Activated CD4-positive, alpha-beta memory T cell treated with anti-CD3 and anti-CD28 coated beads, Interleukin-2, amount 10 ng/mL, durations not matched to agents 7 days and 5 days (primary cell): ENCODE measurements at regions not wholly inside any gene's neighbourhood (a gene's known extent, or its start where the extent isn't known, plus 50 kb on each side); places are given as distances from the start of the nearest gene placed in this dataset.

Source experiments
- CTCF ChIA-PET: fragments of 350-600 bp; sonication (Branson Sonifier 250); formaldehyde crosslinking; loops from one replicate; lab custom pipeline; 2021; ENCODE audit warnings: antibody characterized with exemption, inconsistent platforms; lab: Charles Lee
- POLR2A ChIA-PET: fragments of 350-600 bp; sonication (Branson Sonifier 250); formaldehyde crosslinking; loops from one replicate; lab custom pipeline; 2021; ENCODE audit warnings: antibody characterized with exemption; lab: Charles Lee
- DNase-seq: peaks from one replicate; pipeline ENCODE4 v3.0.0-alpha.2; 2020
- H3K27ac Mint-ChIP-seq: one replicate; pipeline ENCODE4 v1.8.0; 2021; ENCODE audit warnings: mild to moderate bottlenecking, mixed read lengths
- H3K27me3 Mint-ChIP-seq: one replicate; pipeline ENCODE4 v1.8.0; 2021; ENCODE audit warnings: mixed read lengths
- H3K36me3 Mint-ChIP-seq: one replicate; pipeline ENCODE4 v1.8.0; 2021; ENCODE audit warnings: low read depth, mixed read lengths
- H3K4me1 Mint-ChIP-seq: one replicate; pipeline ENCODE4 v1.8.0; 2021; ENCODE audit warnings: mixed read lengths
- H3K4me3 Mint-ChIP-seq: one replicate; pipeline ENCODE4 v1.8.0; 2021; ENCODE audit warnings: mild to moderate bottlenecking, mixed read lengths
- H3K9me3 Mint-ChIP-seq: one replicate; pipeline ENCODE4 v1.8.0; 2021; ENCODE audit warnings: mixed read lengths

- POLR2A ChIA-PET = no interaction called here
- Mint-ChIP-seq H3K9me3 (no peaks in the 10 kb centered on the region), H3K4me3 (no peak overlapping the region), H3K36me3 (no peaks in the 10 kb centered on the region), H3K27ac (no peak overlapping the region), H3K27me3 (peaks cover 7% of the 10 kb centered on the region), H3K4me1 (no peaks in the 10 kb centered on the region)
- CTCF ChIA-PET = no interaction called here
- DNase-seq = no peak
Observed at GRCh38 chr1:199657449-199657848, 370.1 kb upstream of the NR5A2 start.

GRCh38 chr1:199660071-199660470 lies 367.4 kb upstream of the NR5A2 start:
- no peaks in the 10 kb centered on the region for H3K36me3 Mint-ChIP-seq
- H3K9me3 Mint-ChIP-seq = no peaks in the 10 kb centered on the region
- no peak overlapping the region for H3K4me3 Mint-ChIP-seq
- H3K27me3 Mint-ChIP-seq = peaks cover 10% of the 10 kb centered on the region
- no peaks in the 10 kb centered on the region for H3K4me1 Mint-ChIP-seq
- ChIA-PET POLR2A (no interaction called here), CTCF (no interaction called here)
- DNase-seq = no peak
- no peak overlapping the region for H3K27ac Mint-ChIP-seq

GRCh38 chr1:199665371-199665770 lies 362.1 kb upstream of the NR5A2 start:
- Mint-ChIP-seq H3K27me3 (peaks cover 5% of the 10 kb centered on the region), H3K4me3 (no peak overlapping the region), H3K4me1 (no peaks in the 10 kb centered on the region), H3K9me3 (no peaks in the 10 kb centered on the region), H3K36me3 (no peaks in the 10 kb centered on the region), H3K27ac (no peak overlapping the region)
- no peak for DNase-seq
- ChIA-PET CTCF (no interaction called here), POLR2A (no interaction called here)

GRCh38 chr1:199667089-199667488 lies 360.4 kb upstream of the NR5A2 start:
- Mint-ChIP-seq H3K9me3 (no peaks in the 10 kb centered on the region), H3K27ac (no peak overlapping the region), H3K4me1 (no peaks in the 10 kb centered on the region), H3K36me3 (no peaks in the 10 kb centered on the region), H3K27me3 (peaks cover 7% of the 10 kb centered on the region), H3K4me3 (no peak overlapping the region)
- POLR2A ChIA-PET = no interaction called here
- CTCF ChIA-PET = interaction anchor here (0.5 kb wide), 1 partner anchor 840 kb away, joined by 3 read pairs; no protein-coding TSS in a partner anchor
- no peak for DNase-seq

GRCh38 chr1:199669916-199670315 lies 357.6 kb upstream of the NR5A2 start:
- no peak overlapping the region for H3K27ac Mint-ChIP-seq
- H3K9me3 Mint-ChIP-seq = no peaks in the 10 kb centered on the region
- H3K36me3 Mint-ChIP-seq = no peaks in the 10 kb centered on the region
- H3K27me3 Mint-ChIP-seq = peaks cover 5% of the 10 kb centered on the region
- H3K4me3 Mint-ChIP-seq = no peak overlapping the region
- POLR2A ChIA-PET = no interaction called here
- H3K4me1 Mint-ChIP-seq = no peaks in the 10 kb centered on the region
- CTCF ChIA-PET = no interaction called here
- DNase-seq = no peak

GRCh38 chr1:199671684-199672083 lies 355.8 kb upstream of the NR5A2 start:
- Mint-ChIP-seq H3K27me3 (peaks cover 5% of the 10 kb centered on the region), H3K4me1 (no peaks in the 10 kb centered on the region), H3K27ac (no peak overlapping the region), H3K4me3 (no peak overlapping the region), H3K36me3 (no peaks in the 10 kb centered on the region), H3K9me3 (no peaks in the 10 kb centered on the region)
- ChIA-PET POLR2A (no interaction called here), CTCF (no interaction called here)
- DNase-seq = no peak

GRCh38 chr1:199675937-199676336 lies 351.6 kb upstream of the NR5A2 start:
- Mint-ChIP-seq H3K27me3 (peaks cover 6% of the 10 kb centered on the region), H3K4me1 (no peaks in the 10 kb centered on the region), H3K4me3 (no peak overlapping the region), H3K27ac (no peak overlapping the region), H3K9me3 (no peaks in the 10 kb centered on the region), H3K36me3 (no peaks in the 10 kb centered on the region)
- POLR2A ChIA-PET = no interaction called here
- no peak for DNase-seq
- CTCF ChIA-PET = interaction anchor here (1.7 kb wide), 1 partner anchor 13 kb away, joined by 5 read pairs; no protein-coding TSS in a partner anchor

- Mint-ChIP-seq H3K4me1 (no peaks in the 10 kb centered on the region), H3K4me3 (no peak overlapping the region), H3K27ac (no peak overlapping the region), H3K36me3 (no peaks in the 10 kb centered on the region), H3K27me3 (peaks cover 9% of the 10 kb centered on the region), H3K9me3 (no peaks in the 10 kb centered on the region)
- CTCF ChIA-PET = interaction anchor here (1.0 kb wide), 1 partner anchor 37 kb away, joined by 4 read pairs; no protein-coding TSS in a partner anchor
- POLR2A ChIA-PET = no interaction called here
- DNase-seq = no peak
Observed at GRCh38 chr1:199678771-199679170, 348.7 kb upstream of the NR5A2 start.

- Mint-ChIP-seq H3K4me1 (no peaks in the 10 kb centered on the region), H3K27ac (no peak overlapping the region), H3K27me3 (peaks cover 14% of the 10 kb centered on the region), H3K4me3 (no peak overlapping the region), H3K9me3 (no peaks in the 10 kb centered on the region), H3K36me3 (no peaks in the 10 kb centered on the region)
- CTCF ChIA-PET = no interaction called here
- POLR2A ChIA-PET = no interaction called here
- DNase-seq = no peak
Observed at GRCh38 chr1:199682081-199682480, 345.4 kb upstream of the NR5A2 start.

- CTCF ChIA-PET = interaction anchor here (0.9 to 1.7 kb wide), 4 partner anchors 11 to 826 kb away, joined by 3 to 6 read pairs (median 4); no protein-coding TSS in a partner anchor
- Mint-ChIP-seq H3K27me3 (peaks cover 20% of the 10 kb centered on the region), H3K9me3 (no peaks in the 10 kb centered on the region), H3K36me3 (no peaks in the 10 kb centered on the region), H3K4me1 (no peaks in the 10 kb centered on the region), H3K27ac (no peak overlapping the region), H3K4me3 (no peak overlapping the region)
- no peak for DNase-seq
- POLR2A ChIA-PET = no interaction called here
Observed at GRCh38 chr1:199684686-199685273, 342.7 kb upstream of the NR5A2 start.

- ChIA-PET CTCF (interaction anchor here (0.9 to 1.7 kb wide), 4 partner anchors 11 to 825 kb away, joined by 3 to 6 read pairs (median 4); no protein-coding TSS in a partner anchor), POLR2A (no interaction called here)
- Mint-ChIP-seq H3K9me3 (no peaks in the 10 kb centered on the region), H3K27ac (no peak overlapping the region), H3K4me1 (no peaks in the 10 kb centered on the region), H3K27me3 (peaks cover 20% of the 10 kb centered on the region), H3K36me3 (no peaks in the 10 kb centered on the region), H3K4me3 (no peak overlapping the region)
- DNase-seq = no peak
Observed at GRCh38 chr1:199685369-199685768, 342.1 kb upstream of the NR5A2 start.

- peaks cover 17% of the 10 kb centered on the region for H3K27me3 Mint-ChIP-seq
- H3K27ac Mint-ChIP-seq = no peak overlapping the region
- H3K36me3 Mint-ChIP-seq = no peaks in the 10 kb centered on the region
- no peaks in the 10 kb centered on the region for H3K4me1 Mint-ChIP-seq
- no peaks in the 10 kb centered on the region for H3K9me3 Mint-ChIP-seq
- DNase-seq = no peak
- POLR2A ChIA-PET = no interaction called here
- H3K4me3 Mint-ChIP-seq = no peak overlapping the region
- CTCF ChIA-PET = interaction anchor here (1.3 to 1.8 kb wide), 2 partner anchors 801 to 822 kb away, joined by 3 to 5 read pairs; no protein-coding TSS in a partner anchor
Observed at GRCh38 chr1:199687321-199687720, 340.2 kb upstream of the NR5A2 start.

GRCh38 chr1:199688133-199688676 lies 339.3 kb upstream of the NR5A2 start:
- no peak overlapping the region for H3K4me3 Mint-ChIP-seq
- ChIA-PET POLR2A (no interaction called here), CTCF (interaction anchor here (1.3 to 1.8 kb wide), 3 partner anchors 11 to 821 kb away, joined by 3 to 5 read pairs (median 5); no protein-coding TSS in a partner anchor)
- peaks cover 21% of the 10 kb centered on the region for H3K27me3 Mint-ChIP-seq
- no peaks in the 10 kb centered on the region for H3K9me3 Mint-ChIP-seq
- H3K27ac Mint-ChIP-seq = no peak overlapping the region
- H3K36me3 Mint-ChIP-seq = no peaks in the 10 kb centered on the region
- DNase-seq = no peak
- no peaks in the 10 kb centered on the region for H3K4me1 Mint-ChIP-seq
